Adrenal gland (tissue), 9 donors: ENCODE measurements at regions not wholly inside any gene's neighbourhood (a gene's known extent, or its start where the extent isn't known, plus 50 kb on each side); places are given as distances from the start of the nearest gene placed in this dataset.

Experiments used
- DNase-seq, 7 donors: peaks; one replicate each; pipeline ENCODE4 v3.0.0-alpha.2; 2019 to 2020
- H3K27ac ChIP-seq, 5 donors: fragments of 200-600 bp; sonication (generic) in 4 of 5; 1 replicate in 3 of 5; 2 replicates in 2 of 5; pipeline versions ENCODE4 v1.5.1 to v1.8.0; 2016 to 2020; ENCODE audit warnings: mild to moderate bottlenecking in 1 of 5
- H3K27me3 ChIP-seq: fragments of 200-600 bp; 2 replicates; pipeline ENCODE4 v1.8.0; 2021
- H3K36me3 ChIP-seq, 2 donors: fragments of 200-600 bp; replicated peaks in 1 of 2; 1 replicate in 1 of 2; 2 replicates in 1 of 2; pipeline versions ENCODE4 v1.5.1 to v1.8.0; 2018 to 2022
- H3K4me1 ChIP-seq, 2 donors: fragments of 200-600 bp; replicated peaks in 1 of 2; 1 replicate in 1 of 2; 2 replicates in 1 of 2; pipeline versions ENCODE4 v1.5.1 to v1.8.0; 2018 to 2021
- H3K4me3 ChIP-seq, 4 donors: fragments of 200-600 bp; sonication (generic) in 3 of 4; one replicate each; pipeline ENCODE4 v1.5.1; 2016 to 2018
- H3K9me3 ChIP-seq, 3 donors: fragments of 200-600 bp; sonication (generic) in 1 of 3; replicated peaks in 1 of 3; 1 replicate in 2 of 3; 2 replicates in 1 of 3; pipeline versions ENCODE4 v1.5.1 to v1.8.0; 2016 to 2021
- POLR2A ChIP-seq, 2 donors: fragments of 450-650 bp; IDR thresholded peaks; one replicate each; pipeline ENCODE4 v1.6.1; 2017; ENCODE audit warnings: antibody characterized with exemption in 2 of 2, mild to moderate bottlenecking in 2 of 2, moderate library complexity in 1 of 2
- WGBS, 4 donors: extraction: QIAGEN DNeasy Blood & Tissue Kit in 2 of 4; methylation state at CpG; one replicate each; pipeline versions ENCODE4 v1.1.5 to v1.1.7; 2013 to 2017; 5-methylcytosine and 5-hydroxymethylcytosine counted together
- intact Hi-C, 2 donors: fragments of 100-400 bp; cut with DNase I; formaldehyde crosslinking; loops; one replicate each; pipeline versions ENCODE4 v1.14.1 to v1.15.0; 2022 to 2023
- TF ChIP-seq, protein P1 (sequence below), 6 experiments: fragments of 450-650 bp in 4 of 6; fragments of 200-600 bp in 2 of 6; sonication (generic) in 1 of 6; IDR thresholded peaks; 1 replicate in 5 of 6; 2 replicates in 1 of 6; pipeline versions ENCODE4 v1.5.1 to v1.8.0; 2016 to 2021; ENCODE audit warnings: antibody characterized with exemption in 6 of 6, mild to moderate bottlenecking in 2 of 6, moderate library complexity in 1 of 6
- donor health status: healthy with polysubstance abuse.
- donor health status: Bipolar disorder and iron deficiency.
- donor health status: DM: yes; HTN: yes; CAD: no.
- donor health status: DM: no; HTN: no; CAD: no.
- donor health status: DM: no; HTN: no; CAD: no.

DNA sequence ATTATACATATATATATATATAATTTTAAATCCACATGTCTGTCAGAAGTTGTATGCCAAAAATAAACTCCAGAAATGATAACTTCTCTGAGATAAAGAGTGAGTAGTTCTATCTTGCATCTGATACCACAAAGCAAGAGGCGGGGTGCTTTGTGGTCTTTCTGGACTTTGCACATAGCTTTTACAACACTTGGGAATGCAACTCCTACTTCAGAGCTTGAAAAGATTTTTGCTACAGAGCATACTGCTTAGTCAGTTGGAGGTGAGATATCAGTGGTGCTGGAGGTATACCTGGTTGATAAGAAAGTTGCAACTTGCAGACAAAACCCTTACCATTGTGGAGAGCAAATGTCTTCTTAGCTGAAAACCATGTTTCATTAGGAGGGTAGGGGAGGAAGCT lies 1384.5 kb upstream of the NUDT12 start:
- WGBS, 4 donors, result 93 to 100% (median 96%) methylated on average over 1 of the region's 1 CpG
- no peak for DNase-seq
- Histone ChIP-seq H3K4me3 (no peak overlapping the region), H3K36me3 (no peaks in the 10 kb centered on the region), H3K27me3 (no peaks in the 10 kb centered on the region), H3K4me1 (no peaks in the 10 kb centered on the region), H3K9me3 (no peaks in the 10 kb centered on the region), H3K27ac (no peak overlapping the region)
- intact Hi-C loops, result no loop called here
- no peak for TF ChIP-seq POLR2A (IDR thresholded peaks at IDR 0.05)
- TF ChIP-seq, protein P1, sequence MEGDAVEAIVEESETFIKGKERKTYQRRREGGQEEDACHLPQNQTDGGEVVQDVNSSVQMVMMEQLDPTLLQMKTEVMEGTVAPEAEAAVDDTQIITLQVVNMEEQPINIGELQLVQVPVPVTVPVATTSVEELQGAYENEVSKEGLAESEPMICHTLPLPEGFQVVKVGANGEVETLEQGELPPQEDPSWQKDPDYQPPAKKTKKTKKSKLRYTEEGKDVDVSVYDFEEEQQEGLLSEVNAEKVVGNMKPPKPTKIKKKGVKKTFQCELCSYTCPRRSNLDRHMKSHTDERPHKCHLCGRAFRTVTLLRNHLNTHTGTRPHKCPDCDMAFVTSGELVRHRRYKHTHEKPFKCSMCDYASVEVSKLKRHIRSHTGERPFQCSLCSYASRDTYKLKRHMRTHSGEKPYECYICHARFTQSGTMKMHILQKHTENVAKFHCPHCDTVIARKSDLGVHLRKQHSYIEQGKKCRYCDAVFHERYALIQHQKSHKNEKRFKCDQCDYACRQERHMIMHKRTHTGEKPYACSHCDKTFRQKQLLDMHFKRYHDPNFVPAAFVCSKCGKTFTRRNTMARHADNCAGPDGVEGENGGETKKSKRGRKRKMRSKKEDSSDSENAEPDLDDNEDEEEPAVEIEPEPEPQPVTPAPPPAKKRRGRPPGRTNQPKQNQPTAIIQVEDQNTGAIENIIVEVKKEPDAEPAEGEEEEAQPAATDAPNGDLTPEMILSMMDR (IDR thresholded peaks at IDR 0.05), result no peak

DNA sequence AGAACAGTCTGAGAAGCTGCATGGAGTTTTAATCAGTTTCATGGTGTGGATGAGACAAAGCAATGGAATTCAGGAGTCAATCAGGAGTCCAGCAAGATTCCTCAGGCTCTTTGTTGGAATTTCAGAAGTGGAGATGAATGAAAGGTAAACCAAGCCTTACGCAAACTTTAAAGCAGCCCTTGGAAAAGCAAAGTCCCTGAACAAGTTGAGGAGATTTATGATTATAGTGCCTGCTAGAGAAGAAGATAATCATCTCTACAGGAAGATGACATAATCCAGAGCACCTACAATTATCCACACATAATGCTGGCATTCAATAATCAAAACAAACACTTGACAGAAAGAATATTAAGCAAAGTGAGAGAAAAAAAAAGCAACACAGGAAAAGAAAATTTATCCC lies 1380.1 kb upstream of the NUDT12 start:
- intact Hi-C loops, result no loop called here
- no peak for DNase-seq
- WGBS, 4 donors, result 44 to 57% (median 53%) methylated on average over 1 of the region's 1 CpG
- TF ChIP-seq POLR2A (IDR thresholded peaks at IDR 0.05), result no peak
- TF ChIP-seq, protein P1 (IDR thresholded peaks at IDR 0.05), result no peak
- Histone ChIP-seq H3K27me3 (no peaks in the 10 kb centered on the region), H3K4me3 (no peak overlapping the region), H3K4me1 (no peaks in the 10 kb centered on the region), H3K9me3 (no peaks in the 10 kb centered on the region), H3K27ac (no peak overlapping the region), H3K36me3 (no peaks in the 10 kb centered on the region)

DNA sequence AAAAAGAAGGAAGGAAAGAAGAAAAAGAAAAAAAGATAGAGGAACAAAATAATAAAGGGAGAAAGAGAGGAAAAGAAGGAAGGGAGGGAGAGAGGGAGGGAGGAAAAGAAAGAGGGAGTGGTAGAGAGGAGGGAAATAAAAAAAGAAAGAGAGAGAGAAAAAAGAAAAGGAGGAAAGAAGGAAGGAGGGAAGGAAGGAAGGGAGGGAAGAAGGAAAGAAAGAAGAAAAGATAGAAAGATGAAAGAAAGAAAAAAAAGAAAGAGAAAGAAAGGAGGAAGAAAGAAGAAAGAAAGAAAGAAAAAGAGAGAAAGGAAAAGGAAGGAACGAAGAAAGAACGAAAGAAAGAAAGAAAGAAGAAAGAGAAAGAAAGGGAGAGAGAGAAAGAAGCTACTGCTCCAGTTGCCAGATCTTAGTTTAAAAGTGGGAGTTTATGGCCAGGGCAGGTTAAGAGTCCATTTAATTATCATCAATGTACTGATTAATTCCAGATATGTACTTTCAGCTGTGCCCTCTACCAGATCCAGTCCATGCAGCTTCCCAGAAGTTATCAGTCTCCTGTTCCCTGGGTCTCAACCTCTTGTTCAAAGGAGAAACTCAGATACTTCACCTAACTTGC lies 1378.5 kb upstream of the NUDT12 start:
- H3K9me3 ChIP-seq, result no peaks in the 10 kb centered on the region
- H3K4me1 ChIP-seq, result no peaks in the 10 kb centered on the region
- DNase-seq, result no peak
- H3K27ac ChIP-seq, result no peak overlapping the region
- no peak for TF ChIP-seq POLR2A (IDR thresholded peaks at IDR 0.05)
- TF ChIP-seq, protein P1 (IDR thresholded peaks at IDR 0.05), result no peak
- H3K4me3 ChIP-seq, result no peak overlapping the region
- H3K27me3 ChIP-seq, result no peaks in the 10 kb centered on the region
- intact Hi-C loops, result no loop called here
- no peaks in the 10 kb centered on the region for H3K36me3 ChIP-seq
- WGBS, 4 donors, result 74 to 88% (median 81%) methylated on average over 2 of the region's 2 CpGs

DNA sequence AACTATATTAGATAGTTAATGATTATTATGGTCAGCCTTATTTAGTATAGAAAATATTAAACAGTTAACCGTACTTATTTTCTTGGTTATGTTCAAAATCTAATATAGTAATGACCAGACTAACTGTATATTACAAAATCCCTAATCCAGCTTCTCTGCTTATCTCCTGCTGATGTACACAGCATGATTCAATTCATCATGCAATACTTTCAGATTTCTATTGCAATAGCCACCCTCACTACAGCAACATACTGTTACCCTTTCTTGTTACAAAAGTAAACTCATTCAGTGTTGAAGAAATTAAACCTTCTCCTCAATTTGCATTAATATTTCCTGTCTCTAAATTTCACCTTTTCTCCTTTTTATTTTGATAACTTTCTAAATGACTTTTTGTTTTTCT lies 1375.0 kb upstream of the NUDT12 start:
- Histone ChIP-seq H3K27me3 (no peaks in the 10 kb centered on the region), H3K27ac (no peak overlapping the region), H3K4me1 (no peaks in the 10 kb centered on the region), H3K9me3 (no peaks in the 10 kb centered on the region), H3K36me3 (no peaks in the 10 kb centered on the region), H3K4me3 (no peak overlapping the region)
- 79 to 97% (median 89%) methylated on average over 1 of the region's 1 CpG for WGBS, 4 donors
- intact Hi-C loops, result no loop called here
- no peak for TF ChIP-seq POLR2A (IDR thresholded peaks at IDR 0.05)
- TF ChIP-seq, protein P1 (IDR thresholded peaks at IDR 0.05), result no peak
- DNase-seq, result no peak
